Cardiac fibroblast (primary cell): ENCODE measurements at regions not wholly inside any gene's neighbourhood (a gene's known extent, or its start where the extent isn't known, plus 50 kb on each side); places are given as distances from the start of the nearest gene placed in this dataset.

Source experiments
- DNase-seq, 2 donors: peaks; one replicate each; pipeline versions ENCODE4 v3.0.0 to v3.0.0-alpha.2; 2010; ENCODE audit warnings: low read depth in 2 of 2
- H3K4me3 ChIP-seq, 2 donors: replicated peaks in 1 of 2; 1 replicate in 1 of 2; 2 replicates in 1 of 2; pipeline ENCODE4 v1.5.1; 2011; ENCODE audit warnings: low read depth in 2 of 2, low read length in 2 of 2, mild to moderate bottlenecking in 2 of 2, moderate library complexity in 1 of 2
- TF ChIP-seq, protein P1 (sequence below): IDR thresholded peaks from one replicate; pipeline ENCODE4 v1.5.1; 2011; ENCODE audit warnings: low read depth, mild to moderate bottlenecking, low read length, inconsistent platforms

DNA sequence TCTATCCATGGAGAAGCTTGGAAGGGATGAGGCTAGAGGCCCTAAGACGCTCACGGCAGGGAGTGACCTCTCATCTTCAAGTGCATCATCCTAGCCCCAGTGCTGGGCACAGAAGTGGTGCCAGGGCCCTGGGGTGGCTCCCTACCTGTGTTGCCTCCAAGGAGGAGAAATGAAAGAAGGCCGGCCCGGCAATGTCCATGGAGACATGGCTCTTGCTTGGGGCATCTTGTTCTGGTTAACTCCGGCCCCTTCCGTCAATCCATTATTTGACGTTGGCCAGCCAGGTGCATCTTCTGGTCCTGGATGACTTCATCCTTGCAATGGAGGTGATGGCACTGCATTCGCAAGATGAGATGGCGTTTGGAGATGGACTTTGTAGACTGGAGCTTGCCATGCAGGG, 83.2 kb upstream of the ALDH1L1 start:
- TF ChIP-seq, protein P1, sequence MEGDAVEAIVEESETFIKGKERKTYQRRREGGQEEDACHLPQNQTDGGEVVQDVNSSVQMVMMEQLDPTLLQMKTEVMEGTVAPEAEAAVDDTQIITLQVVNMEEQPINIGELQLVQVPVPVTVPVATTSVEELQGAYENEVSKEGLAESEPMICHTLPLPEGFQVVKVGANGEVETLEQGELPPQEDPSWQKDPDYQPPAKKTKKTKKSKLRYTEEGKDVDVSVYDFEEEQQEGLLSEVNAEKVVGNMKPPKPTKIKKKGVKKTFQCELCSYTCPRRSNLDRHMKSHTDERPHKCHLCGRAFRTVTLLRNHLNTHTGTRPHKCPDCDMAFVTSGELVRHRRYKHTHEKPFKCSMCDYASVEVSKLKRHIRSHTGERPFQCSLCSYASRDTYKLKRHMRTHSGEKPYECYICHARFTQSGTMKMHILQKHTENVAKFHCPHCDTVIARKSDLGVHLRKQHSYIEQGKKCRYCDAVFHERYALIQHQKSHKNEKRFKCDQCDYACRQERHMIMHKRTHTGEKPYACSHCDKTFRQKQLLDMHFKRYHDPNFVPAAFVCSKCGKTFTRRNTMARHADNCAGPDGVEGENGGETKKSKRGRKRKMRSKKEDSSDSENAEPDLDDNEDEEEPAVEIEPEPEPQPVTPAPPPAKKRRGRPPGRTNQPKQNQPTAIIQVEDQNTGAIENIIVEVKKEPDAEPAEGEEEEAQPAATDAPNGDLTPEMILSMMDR, result no peak
- no peak for DNase-seq
- no peak overlapping the region for H3K4me3 ChIP-seq

- DNase-seq, result no peak
- TF ChIP-seq, protein P1, result no peak
- H3K4me3 ChIP-seq, result no peak overlapping the region
Measured at GRCh38 chr3:126262227-126262626, 81.8 kb upstream of the ALDH1L1 start.

DNA sequence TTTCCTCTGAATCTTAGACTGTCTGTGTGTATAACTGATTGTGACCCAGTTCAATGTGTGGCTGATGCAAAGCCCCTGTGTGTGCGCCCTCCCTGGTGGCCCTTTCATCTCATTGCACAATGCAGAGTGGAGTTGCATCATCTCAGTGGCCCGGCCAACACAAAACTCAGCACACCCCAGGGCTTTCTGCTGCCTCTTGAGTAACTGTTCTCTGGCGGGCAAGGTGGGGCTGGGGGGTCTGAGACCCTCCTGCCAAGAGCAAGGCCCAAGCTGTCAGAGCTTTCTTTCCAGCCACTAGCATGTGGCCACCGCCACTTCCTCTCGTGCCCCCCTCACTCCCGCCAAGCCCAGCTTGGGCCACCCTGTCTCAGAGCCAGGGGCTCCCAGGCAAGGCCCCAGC, 80.7 kb upstream of the ALDH1L1 start:
- DNase-seq, result peak; percentile 82 to 89
- TF ChIP-seq, protein P1, result peak; percentile 17
- no peak overlapping the region for H3K4me3 ChIP-seq

GRCh38 chr3:126259411-126260391, 79.3 kb upstream of the ALDH1L1 start:
- no peak overlapping the region for H3K4me3 ChIP-seq
- DNase-seq, result peak; percentile 60 to 61
- TF ChIP-seq, protein P1, result peak; percentile 81

- TF ChIP-seq, protein P1, result no peak
- no peak for DNase-seq
Measured at GRCh38 chr3:126258670-126259069, 78.3 kb upstream of the ALDH1L1 start.

DNA sequence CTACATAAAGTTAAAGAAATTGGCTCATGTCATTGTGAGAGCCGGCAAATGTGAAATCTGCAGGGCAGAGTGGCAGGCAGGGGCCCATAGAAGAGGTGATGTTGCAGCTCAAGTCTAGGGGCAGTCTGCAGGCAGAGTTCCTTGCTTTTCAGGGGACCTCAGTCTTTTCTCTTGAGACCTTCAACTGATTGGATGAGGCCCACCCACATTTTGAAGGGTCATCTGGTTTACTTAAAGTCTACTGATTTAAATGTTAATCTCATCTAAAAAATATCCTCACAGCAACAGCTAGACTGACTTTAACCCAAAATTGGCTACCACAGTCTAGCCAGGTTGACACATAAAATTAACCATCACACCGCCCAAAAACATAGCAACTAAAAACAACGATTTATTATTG, 77.6 kb upstream of the ALDH1L1 start:
- TF ChIP-seq, protein P1, result no peak
- no peak overlapping the region for H3K4me3 ChIP-seq
- DNase-seq, result no peak

More at GRCh38 chr3:126258670-126259069, 78.3 kb upstream of the ALDH1L1 start:
- H3K4me3 ChIP-seq, result no peak overlapping the region

DNA sequence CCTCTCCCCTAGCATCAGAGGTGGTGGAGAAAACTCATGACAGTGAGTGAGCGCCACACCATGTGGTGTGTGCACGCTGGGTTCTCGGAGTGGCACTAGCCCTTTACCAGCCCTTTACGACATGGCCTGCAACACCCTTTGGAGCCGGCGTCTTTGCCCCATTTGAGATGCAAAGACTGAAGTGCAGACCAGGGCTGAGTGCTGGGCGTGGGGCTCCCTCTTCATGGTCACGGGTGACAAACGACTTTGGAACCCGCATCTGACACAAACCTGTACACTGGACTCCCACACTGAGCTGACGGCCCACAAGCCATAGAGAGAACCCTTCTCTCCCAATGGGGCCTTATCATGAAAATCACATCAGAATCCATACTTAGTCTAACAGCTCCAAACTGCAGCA, 76.8 kb upstream of the ALDH1L1 start:
- H3K4me3 ChIP-seq, result no peak overlapping the region
- TF ChIP-seq, protein P1, result no peak
- DNase-seq, result no peak
